GM18517 (cell line): ENCODE measurements at regions not wholly inside any gene's neighbourhood (a gene's known extent, or its start where the extent isn't known, plus 50 kb on each side); places are given as distances from the start of the nearest gene placed in this dataset.

Experiments used
- ATAC-seq: cut with Tn5 transposase; IDR thresholded peaks from one replicate; pipeline ENCODE4 v1.9.1; 2021; ENCODE audit warnings: mild to moderate bottlenecking, moderate library complexity; ENCODE audit not compliant: unreplicated experiment

DNA sequence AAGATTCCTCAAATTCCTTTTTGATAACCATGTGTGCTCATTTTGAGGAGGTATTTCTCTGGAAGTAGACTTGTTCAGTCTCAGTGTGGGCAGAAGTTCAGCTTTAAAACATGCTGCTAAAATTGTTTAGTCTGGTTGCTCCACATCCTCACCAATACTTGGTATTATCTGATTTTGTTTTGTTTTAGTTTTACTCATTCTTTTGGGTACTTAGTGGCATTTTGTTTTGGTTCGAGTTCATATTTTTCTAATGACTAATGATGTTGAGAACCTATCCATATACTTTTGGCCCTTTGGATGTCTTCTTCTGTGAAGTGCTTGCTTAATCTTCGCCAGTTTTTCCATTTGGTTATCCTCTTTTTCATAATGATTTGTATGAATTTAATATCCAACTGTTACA, 694.2 kb upstream of the FZD8 start:
- no peak for ATAC-seq

DNA sequence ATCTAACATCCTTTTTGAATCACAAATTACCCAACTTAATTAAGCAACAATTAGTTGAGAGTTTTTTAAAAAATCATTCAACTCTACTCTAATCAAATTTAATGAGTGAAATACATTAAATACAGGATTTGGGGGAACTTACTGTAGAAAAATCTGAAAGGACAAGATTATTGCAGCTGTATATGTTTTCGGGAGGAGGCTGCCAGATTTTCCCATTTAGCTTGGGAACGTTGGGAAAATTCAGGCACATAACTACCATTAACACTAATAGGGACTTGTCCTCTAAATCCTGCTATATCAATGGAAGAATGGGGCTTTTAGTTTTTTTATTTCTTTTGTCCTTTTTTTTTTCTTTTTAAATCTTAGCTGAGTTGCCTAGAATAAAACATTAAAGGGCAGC, 691.4 kb upstream of the FZD8 start:
- ATAC-seq, result no peak

DNA sequence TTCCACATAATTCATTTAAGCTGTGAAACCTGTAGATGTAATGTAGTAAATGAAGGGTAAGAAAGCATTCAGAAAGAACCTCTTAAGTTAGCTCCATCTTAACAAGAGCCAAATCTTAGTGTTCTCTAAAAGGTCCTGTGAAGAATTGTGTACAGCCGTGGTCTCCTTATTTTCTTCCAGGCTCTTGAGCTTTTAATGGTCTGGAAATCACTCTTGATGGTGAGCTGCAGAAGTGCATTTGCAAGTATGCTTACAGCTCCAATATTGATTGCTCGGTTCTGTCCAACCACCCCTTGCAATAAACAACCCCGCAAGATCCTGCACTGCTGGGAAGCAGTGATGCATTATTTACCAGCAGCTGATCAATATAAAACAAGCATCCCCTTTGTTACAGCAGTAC, 690.8 kb upstream of the FZD8 start:
- no peak for ATAC-seq

- ATAC-seq, result no peak
Observed at GRCh38 chr10:36331121-36331520, 689.0 kb upstream of the FZD8 start.

GRCh38 chr10:36325815-36326214, 683.7 kb upstream of the FZD8 start:
- no peak for ATAC-seq

DNA sequence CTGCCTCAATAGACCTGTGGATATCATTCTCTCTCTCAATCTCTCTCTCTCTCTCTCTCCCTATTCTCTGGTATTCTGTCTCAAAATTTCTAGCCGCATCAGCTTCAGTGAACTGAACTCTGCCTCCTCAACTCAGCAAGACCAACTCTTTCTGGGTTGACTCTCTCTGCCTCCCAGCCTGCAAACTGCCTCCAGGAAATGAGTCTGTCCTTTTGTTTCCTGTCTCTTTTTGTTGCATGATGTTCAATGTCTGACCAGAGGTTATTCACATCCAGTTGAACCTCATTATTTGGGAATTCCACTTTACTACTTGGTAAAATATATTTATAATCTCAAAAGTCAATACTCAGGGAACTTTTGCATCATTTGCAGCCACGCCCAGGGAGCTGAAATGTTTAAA, 682.7 kb upstream of the FZD8 start:
- no peak for ATAC-seq

- ATAC-seq, result no peak
Observed at GRCh38 chr10:36313142-36313541, 671.0 kb upstream of the FZD8 start.

- no peak for ATAC-seq
Observed at GRCh38 chr10:36303896-36304295, 661.8 kb upstream of the FZD8 start.

GRCh38 chr10:36302086-36302485, 660.0 kb upstream of the FZD8 start:
- ATAC-seq, result no peak

DNA sequence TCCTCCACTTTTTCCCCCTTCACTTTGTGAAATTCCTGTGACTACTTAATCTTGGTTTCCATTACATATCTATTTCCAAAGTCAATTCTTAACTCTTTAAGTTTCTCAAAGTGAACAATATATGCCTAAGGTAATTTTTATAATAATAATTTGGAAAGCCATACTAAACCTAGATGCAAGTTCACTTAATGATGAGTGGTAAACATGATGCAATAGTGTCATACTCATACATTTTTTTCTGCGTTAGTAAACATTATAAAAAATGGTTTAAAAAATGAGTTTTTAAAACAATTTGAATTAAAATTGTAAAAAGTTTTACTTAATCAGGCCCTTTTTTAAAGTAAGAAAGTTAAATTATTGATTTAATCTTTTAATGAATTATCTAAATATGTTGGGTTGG, 659.4 kb upstream of the FZD8 start:
- ATAC-seq, result no peak

- ATAC-seq, result no peak
Observed at GRCh38 chr10:36301139-36301538, 659.0 kb upstream of the FZD8 start.

GRCh38 chr10:36283827-36284226, 641.7 kb upstream of the FZD8 start:
- no peak for ATAC-seq

- no peak for ATAC-seq
Observed at GRCh38 chr10:36281831-36282331, 639.8 kb upstream of the FZD8 start.

- no peak for ATAC-seq
Observed at GRCh38 chr10:36280890-36281499, 638.9 kb upstream of the FZD8 start.

GRCh38 chr10:36280321-36280741, 638.2 kb upstream of the FZD8 start:
- no peak for ATAC-seq

- ATAC-seq, result no peak
Observed at GRCh38 chr10:36278176-36278575, 636.1 kb upstream of the FZD8 start.

DNA sequence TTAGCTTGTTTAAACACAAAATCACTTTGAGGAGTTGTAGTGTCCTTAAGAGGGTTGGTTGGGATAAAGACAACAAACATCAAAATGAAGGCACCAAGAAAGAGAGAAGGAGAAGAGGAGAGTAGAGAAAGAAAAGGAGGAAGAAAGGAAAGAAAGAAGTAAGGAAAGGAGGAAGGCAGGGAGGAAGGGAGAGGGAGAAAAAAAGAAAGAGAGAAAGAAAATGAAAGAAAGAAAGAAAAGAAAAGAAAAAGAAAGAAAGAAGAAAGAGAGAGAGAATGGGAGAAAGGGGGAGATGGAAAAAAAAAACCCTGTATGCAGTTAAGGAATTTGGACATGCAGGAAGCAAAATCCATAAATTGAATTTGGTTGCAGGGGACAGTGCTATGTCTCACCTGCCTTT, 635.4 kb upstream of the FZD8 start:
- ATAC-seq, result no peak

- no peak for ATAC-seq
Observed at GRCh38 chr10:36271627-36272340, 629.7 kb upstream of the FZD8 start.

DNA sequence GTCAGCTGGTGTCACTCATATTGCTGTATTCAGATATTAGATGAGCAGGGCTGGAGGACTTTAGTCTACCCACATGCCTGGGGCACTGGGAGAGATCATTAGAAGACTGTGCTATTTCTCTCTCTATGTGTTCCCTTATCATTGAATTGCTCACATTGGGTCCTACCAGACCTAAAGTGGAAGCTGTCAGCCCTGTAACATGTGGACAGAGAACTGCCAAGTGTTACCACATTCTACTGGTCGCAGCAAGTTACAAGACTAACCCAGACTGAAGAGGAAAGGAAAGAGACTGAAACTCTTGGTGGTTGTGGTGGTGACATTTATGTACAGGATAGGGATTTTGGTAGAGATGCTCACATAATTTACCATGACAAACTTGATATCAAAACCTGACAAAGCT, 627.1 kb upstream of the FZD8 start:
- ATAC-seq, result no peak

DNA sequence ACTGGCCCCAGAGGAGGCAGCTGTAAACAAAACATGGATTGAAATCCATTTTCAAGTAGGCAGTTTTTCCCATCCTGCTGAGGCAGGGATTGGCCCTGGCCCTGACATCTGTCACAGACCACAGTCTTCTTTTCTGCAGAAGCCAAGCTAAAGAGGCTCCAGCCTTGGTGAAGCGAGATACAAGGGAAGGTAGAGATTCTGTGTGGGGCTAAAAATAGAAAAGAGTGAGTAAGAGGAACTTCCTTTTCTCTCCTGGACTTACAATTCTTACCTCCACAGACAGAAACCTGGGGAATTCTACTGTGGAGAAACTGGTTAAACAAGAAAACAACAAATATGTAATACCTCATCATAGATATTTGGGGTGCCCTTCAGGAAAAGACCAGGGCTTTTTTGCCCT, 624.8 kb upstream of the FZD8 start:
- no peak for ATAC-seq

GRCh38 chr10:36265741-36266140, 623.6 kb upstream of the FZD8 start:
- no peak for ATAC-seq

DNA sequence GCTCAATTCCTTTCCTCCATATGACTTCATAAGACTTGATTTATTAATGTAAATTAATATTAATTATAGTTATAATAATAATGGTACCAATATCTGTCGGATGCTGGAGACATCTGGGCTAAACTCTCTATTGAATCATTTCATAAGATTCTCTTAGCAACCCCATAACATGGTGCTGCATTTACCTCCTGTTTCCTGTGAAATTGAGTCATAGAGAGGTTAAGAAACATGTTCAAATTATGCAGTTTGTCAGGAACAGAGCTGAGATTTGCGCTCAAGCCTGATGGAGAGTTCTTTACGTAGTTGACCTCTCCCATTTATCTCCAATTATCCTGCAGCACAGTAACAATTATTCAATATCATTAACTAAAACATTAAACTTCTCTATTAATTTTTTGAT, 621.8 kb upstream of the FZD8 start:
- ATAC-seq, result no peak

GRCh38 chr10:36256948-36257356, 614.9 kb upstream of the FZD8 start:
- no peak for ATAC-seq
